Nephron progenitor cell (in vitro differentiated cells): ENCODE measurements at regions not wholly inside any gene's neighbourhood (a gene's known extent, or its start where the extent isn't known, plus 50 kb on each side); places are given as distances from the start of the nearest gene placed in this dataset.
"Not testable (repeated sequence)": the region's sequence is repeated elsewhere in the genome, so short reads cannot be mapped to it uniquely, and the experiment has no call there.

Source experiments
- DNase-seq: peaks from one replicate; pipeline ENCODE4 v3.0.0; 2021
- H3K27ac Mint-ChIP-seq: 2 replicates; pipeline ENCODE4 v1.8.0; 2021; ENCODE audit warnings: mild to moderate bottlenecking, moderate library complexity, mixed read lengths
- H3K27me3 Mint-ChIP-seq: 2 replicates; pipeline ENCODE4 v1.8.0; 2021; ENCODE audit warnings: mild to moderate bottlenecking, low read depth, mixed read lengths; ENCODE audit not compliant: poor library complexity
- H3K36me3 Mint-ChIP-seq: 2 replicates; pipeline ENCODE4 v1.8.0; 2021; ENCODE audit warnings: low read depth, mixed read lengths
- H3K4me1 Mint-ChIP-seq: 2 replicates; pipeline ENCODE4 v1.8.0; 2021; ENCODE audit warnings: mixed read lengths
- H3K4me3 Mint-ChIP-seq: 2 replicates; pipeline ENCODE4 v1.8.0; 2021; ENCODE audit warnings: mild to moderate bottlenecking, moderate library complexity, mixed read lengths
- H3K9me3 Mint-ChIP-seq: 2 replicates; pipeline ENCODE4 v1.8.0; 2021; ENCODE audit warnings: mild to moderate bottlenecking, moderate library complexity, mixed read lengths
- TF ChIP-seq, protein P1 (sequence below): fragments of 200-600 bp; sonication (generic); IDR thresholded peaks from 2 replicates; pipeline ENCODE4 v1.5.0; 2021; ENCODE audit warnings: antibody characterized with exemption

DNA sequence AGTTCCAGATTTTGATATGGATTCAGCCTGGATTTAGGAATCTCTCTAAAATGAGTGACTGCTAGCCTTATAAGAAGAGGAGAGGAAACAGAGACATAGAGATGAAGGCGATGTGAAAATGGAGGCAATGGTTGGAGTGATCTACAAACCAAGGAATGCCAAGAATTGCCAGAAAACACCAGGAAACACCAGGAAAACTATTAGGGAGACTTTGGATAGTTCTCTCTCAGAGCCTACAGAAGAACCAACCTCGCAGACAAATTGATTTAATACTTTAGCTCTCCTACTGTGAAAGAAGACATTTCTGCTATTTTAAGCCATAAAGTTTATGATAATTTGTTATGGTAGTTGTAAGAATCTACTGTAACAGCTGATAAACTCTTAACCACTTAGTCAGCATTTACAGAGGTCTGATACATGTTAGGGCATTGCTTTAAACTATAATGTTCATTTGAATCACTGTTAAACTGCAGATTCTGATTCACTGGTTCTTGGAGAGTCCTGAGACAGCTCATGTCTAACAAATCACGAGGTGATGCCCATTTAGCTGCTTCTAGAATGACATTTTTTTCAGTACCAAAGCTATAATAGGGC lies 1702.6 kb upstream of the LRRTM1 start:
- no peaks in the 10 kb centered on the region for H3K9me3 Mint-ChIP-seq
- peaks cover 5% of the 10 kb centered on the region for H3K4me1 Mint-ChIP-seq
- H3K36me3 Mint-ChIP-seq = no peaks in the 10 kb centered on the region
- no peak overlapping the region for H3K4me3 Mint-ChIP-seq
- DNase-seq = no peak
- H3K27me3 Mint-ChIP-seq = peaks cover 3% of the 10 kb centered on the region
- no peak overlapping the region for H3K27ac Mint-ChIP-seq
- TF ChIP-seq, protein P1, sequence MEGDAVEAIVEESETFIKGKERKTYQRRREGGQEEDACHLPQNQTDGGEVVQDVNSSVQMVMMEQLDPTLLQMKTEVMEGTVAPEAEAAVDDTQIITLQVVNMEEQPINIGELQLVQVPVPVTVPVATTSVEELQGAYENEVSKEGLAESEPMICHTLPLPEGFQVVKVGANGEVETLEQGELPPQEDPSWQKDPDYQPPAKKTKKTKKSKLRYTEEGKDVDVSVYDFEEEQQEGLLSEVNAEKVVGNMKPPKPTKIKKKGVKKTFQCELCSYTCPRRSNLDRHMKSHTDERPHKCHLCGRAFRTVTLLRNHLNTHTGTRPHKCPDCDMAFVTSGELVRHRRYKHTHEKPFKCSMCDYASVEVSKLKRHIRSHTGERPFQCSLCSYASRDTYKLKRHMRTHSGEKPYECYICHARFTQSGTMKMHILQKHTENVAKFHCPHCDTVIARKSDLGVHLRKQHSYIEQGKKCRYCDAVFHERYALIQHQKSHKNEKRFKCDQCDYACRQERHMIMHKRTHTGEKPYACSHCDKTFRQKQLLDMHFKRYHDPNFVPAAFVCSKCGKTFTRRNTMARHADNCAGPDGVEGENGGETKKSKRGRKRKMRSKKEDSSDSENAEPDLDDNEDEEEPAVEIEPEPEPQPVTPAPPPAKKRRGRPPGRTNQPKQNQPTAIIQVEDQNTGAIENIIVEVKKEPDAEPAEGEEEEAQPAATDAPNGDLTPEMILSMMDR = no peak

DNA sequence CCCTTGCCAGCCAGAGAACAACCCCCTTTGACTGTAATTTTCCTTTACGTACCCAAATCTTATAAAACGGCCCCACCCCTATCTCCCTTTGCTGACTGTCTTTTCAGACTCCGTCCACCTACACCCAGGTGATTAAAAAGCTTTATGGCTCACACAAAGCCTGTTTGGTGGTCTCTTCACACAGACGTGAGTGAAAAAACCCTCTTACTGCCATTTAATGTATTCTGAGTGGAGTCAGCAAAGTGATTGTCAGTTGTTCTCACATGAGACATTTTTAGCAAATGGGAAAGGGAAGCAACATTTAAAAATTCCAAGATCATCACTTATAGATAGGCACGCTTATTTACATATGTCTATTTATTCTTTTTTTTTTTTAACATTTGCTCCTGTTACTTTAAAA lies 1701.3 kb upstream of the LRRTM1 start:
- H3K9me3 Mint-ChIP-seq, H3K27me3 Mint-ChIP-seq, H3K4me3 Mint-ChIP-seq, H3K36me3 Mint-ChIP-seq, H3K4me1 Mint-ChIP-seq, H3K27ac Mint-ChIP-seq, DNase-seq: not testable (repeated sequence)

DNA sequence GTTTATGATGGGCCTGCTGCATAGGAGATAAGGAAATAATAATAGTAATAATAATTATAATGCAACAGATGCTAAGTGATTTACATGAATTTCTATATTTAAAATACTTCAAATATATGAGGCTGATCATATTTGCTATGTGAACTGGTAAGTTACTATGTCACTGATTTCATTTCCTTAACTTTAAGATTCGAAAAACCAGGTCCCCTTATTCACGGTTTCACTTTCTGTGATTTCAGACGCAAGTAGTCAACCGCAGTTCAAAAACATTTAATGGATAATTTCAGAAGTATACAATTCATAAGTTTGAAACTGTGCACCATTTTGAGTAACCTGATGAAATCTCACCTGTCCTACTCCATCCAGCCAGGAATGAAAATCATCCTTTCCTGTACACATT lies 1697.1 kb upstream of the LRRTM1 start:
- DNase-seq = no peak
- Mint-ChIP-seq H3K27ac (no peak overlapping the region), H3K9me3 (no peaks in the 10 kb centered on the region), H3K4me1 (peaks cover 17% of the 10 kb centered on the region), H3K27me3 (peaks cover 3% of the 10 kb centered on the region), H3K4me3 (no peak overlapping the region), H3K36me3 (no peaks in the 10 kb centered on the region)
- TF ChIP-seq, protein P1 = no peak

DNA sequence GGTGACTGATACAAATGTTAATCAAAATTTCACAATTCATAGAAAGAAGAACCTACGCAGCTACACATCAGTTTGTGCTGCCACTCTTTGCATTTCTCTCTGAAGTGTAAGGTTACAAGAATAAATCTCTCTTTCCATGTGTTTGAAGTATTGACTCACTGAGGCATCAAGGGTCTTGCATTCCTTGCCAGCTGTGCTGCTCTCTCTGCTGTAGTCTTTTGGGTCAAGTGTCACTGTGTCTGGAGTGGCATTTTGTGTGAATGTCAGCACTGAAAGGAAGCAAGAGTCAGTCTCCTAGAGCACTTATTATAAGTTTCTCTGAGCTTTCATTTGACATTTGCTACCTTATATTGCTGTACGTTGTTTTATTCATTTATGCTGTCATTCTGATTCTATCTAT lies 1696.1 kb upstream of the LRRTM1 start:
- H3K4me3 Mint-ChIP-seq = no peak overlapping the region
- TF ChIP-seq, protein P1 = no peak
- H3K9me3 Mint-ChIP-seq = no peaks in the 10 kb centered on the region
- no peaks in the 10 kb centered on the region for H3K27me3 Mint-ChIP-seq
- no peak for DNase-seq
- no peaks in the 10 kb centered on the region for H3K36me3 Mint-ChIP-seq
- H3K4me1 Mint-ChIP-seq = peaks cover 13% of the 10 kb centered on the region
- H3K27ac Mint-ChIP-seq = no peak overlapping the region

DNA sequence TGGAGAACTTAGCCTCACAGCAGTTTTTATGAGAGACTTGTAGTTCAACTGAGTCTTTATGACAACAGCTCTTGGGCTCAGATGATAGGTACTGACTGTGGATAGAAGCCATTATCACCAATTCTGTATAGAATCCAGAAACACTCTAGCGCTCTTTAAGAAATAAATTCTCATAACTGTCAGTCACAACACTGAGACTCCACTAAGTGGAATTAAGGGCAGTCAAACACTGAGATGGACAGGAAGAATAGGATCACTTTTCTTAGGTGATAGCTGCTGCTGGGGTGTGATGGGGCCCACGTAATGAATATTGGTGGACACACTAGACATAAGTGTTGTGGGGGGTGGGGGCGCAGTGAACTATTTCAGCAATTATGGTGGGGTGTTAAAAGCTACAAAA lies 1691.8 kb upstream of the LRRTM1 start:
- no peaks in the 10 kb centered on the region for H3K27me3 Mint-ChIP-seq
- TF ChIP-seq, protein P1 = no peak
- DNase-seq = no peak
- H3K27ac Mint-ChIP-seq = no peak overlapping the region
- no peak overlapping the region for H3K4me3 Mint-ChIP-seq
- H3K36me3 Mint-ChIP-seq = no peaks in the 10 kb centered on the region
- H3K9me3 Mint-ChIP-seq = peaks cover 6% of the 10 kb centered on the region
- H3K4me1 Mint-ChIP-seq = peaks cover 12% of the 10 kb centered on the region

DNA sequence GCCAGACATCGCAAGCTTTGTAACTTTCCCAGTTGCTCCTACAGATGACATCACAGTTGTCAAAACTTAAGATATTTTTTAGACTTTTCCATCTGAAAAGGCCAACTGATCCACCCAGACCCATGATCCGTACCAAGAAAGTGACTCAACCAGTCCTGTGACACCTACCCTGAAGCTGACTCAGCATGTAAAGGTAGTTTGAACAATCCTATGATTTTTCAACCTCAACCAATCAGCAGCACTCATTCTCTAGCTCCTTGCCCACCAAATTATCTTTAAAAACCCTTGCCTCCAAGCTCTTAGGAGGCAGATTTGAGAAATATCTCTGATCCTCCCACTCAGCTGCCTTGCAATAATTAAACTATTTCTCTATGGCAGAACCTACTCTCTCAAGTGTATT lies 1686.7 kb upstream of the LRRTM1 start:
- H3K27me3 Mint-ChIP-seq = no peaks in the 10 kb centered on the region
- TF ChIP-seq, protein P1 = no peak
- H3K36me3 Mint-ChIP-seq = no peaks in the 10 kb centered on the region

More for the DNA sequence above, 1686.7 kb upstream of the LRRTM1 start:
- H3K4me1 Mint-ChIP-seq = no peaks in the 10 kb centered on the region
- H3K9me3 Mint-ChIP-seq = peaks cover 8% of the 10 kb centered on the region
- DNase-seq = no peak
- H3K27ac Mint-ChIP-seq = no peak overlapping the region
- H3K4me3 Mint-ChIP-seq = no peak overlapping the region
